Fibroblast of skin of left biceps (primary cell): ENCODE measurements at regions not wholly inside any gene's neighbourhood (a gene's known extent, or its start where the extent isn't known, plus 50 kb on each side); places are given as distances from the start of the nearest gene placed in this dataset.

Source experiments
- DNase-seq, 2 experiments: peaks; one replicate each; pipeline ENCODE4 v3.0.0-alpha.2; 2013; ENCODE audit warnings: low read depth in 2 of 2

DNA sequence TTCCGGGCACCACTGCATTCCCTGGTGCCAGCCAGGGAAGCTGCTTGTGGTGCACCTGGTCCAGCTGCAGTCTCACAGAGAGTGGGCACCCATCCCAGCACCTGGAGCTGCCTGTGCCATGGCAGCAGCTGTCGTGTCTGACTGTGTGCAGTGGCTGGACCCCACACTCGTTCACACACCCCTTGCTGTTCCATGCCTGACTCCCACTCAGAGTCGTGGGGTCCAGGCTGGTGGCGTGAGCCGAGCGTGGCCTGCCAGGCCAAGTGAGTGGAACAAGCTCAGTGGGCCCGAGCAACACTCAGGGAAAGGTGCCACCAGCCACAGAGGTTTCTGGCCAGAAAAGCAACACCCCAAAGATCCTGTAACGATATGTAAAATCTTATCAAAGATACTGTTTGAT is 97.2 kb upstream of the KCNK1 start:
- DNase-seq: no peak

DNA sequence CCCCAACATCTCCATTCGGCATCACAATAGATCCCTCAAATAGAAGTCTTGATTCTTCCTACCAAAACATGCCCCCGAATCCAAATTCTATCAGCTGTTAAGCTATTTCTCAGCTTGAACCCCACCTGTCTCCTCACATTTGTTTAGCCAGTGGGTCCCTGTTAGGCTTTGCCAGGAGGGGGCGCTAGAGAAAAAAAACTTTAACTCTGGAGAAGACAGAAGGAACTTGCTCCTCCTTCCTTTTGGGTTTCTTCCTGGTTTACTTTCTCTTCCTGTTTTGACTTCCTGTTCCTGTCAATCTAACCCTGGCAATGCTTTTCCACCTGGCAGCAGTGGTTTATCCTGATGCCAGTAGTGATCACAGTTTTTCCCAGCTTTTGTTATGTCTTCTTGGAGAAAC is 95.6 kb upstream of the KCNK1 start:
- DNase-seq: no peak

DNA sequence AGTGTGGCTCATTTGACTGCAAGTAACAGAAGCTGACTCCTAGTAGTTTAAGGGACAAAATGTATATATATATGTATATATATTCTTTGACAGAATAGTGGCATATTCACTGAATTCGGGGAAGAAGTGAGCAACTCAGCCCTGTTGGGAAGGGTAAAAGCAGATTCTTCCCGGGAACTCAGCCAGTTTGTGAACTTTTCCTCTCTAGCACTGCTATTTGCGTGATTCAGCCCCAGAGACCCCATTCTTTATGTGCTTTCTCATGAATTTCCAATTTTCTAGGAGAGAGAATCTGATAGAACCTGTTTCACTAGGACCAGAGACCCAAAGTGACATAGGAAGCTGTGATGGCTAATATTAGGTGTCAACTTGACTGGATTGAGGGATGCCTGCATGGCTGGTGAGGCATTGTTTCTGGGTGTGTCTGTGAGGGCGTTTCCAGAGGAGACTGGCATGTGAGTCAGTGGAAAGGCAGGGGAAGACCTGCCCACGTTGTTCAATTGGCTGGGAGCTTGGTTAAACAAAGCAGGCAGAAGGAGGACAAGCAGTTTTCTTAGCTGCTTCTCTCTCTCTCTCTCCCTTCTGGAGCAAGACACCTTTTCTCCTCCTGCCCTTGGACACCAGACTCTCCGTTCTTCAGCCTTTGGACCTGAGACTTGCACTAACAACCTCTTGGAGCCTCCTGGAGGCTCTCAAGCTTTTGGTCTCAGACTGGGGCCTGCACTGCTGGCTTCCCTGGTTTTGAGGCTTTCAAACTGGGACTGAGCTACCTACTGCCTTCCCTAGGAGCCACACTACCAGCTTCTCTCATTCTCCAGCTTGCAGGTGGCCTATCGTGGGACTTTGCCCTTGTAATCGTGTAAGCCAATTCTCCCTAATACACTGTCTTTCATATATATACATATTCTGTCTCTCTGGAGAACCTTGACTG is 93.4 kb upstream of the KCNK1 start:
- DNase-seq: no peak

DNA sequence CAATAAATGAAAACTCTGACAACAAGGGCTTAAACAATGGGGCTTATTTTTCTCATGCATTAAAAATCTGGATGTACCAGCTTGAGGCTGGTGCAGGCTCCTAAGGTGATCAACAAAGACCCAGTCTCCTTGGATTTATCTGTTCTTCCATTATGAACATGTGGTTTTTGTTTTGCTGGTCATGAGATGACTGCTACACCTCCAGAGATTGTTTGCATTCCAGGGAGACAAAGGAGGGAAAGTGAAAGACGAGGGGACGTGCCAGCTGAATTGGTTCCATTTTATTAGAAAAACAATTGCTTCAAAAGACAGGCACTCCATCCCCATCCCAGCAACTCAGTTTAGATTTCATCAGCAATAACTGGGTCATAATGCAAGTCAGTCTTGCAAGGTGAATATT is 90.9 kb upstream of the KCNK1 start:
- no peak for DNase-seq

DNA sequence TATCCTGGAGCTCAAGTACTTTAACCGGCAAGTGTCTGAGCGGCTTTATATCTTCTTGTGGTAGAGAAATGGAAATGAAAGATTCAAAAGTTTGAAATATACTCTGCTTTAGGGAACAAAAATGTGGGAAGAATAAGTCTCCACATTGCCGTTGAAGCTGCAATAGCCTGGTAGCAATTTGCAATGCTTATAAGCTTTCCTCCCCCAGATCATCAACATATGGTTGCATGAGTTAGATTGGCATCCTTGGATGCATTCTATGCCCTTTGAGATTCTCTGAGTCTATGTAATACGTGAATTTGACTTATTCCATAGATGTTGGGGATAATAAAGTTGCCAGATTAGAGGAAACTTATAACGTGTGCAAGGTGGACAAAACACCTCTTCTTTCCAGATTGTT is 86.1 kb upstream of the KCNK1 start:
- no peak for DNase-seq

DNA sequence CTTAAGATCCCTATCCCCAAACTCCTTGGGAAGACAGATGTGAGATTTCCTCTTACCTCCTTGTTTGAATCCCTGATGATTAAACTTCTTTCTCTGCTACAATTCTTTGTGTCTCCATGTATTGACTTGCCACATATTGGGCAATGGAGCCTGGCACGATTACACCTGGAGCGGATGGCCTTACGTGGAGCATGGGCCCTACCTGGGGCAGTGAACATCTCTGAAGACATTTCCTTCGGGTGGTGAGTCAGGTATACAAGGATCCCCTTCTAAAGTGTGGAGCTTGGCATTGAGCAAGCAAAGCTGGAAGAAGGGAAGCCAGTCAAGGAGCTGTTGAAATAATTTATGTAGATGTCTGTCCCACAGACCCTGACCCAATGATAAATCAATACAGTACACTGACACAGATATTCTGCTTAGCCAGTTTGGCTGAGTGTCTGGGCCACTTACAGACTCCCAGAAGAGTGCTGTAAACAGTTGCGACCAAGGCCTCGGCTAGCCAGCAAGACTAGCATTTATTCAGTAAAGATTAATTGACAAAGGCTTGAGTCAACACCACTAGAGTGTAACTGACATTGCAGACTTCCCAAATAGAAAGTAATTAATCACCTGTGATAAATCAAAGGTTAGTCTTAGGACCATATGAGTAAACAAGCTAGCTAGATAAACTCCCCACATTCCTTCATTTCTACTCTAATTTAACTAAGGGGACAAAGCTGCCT is 83.1 kb upstream of the KCNK1 start:
- DNase-seq: no peak

DNA sequence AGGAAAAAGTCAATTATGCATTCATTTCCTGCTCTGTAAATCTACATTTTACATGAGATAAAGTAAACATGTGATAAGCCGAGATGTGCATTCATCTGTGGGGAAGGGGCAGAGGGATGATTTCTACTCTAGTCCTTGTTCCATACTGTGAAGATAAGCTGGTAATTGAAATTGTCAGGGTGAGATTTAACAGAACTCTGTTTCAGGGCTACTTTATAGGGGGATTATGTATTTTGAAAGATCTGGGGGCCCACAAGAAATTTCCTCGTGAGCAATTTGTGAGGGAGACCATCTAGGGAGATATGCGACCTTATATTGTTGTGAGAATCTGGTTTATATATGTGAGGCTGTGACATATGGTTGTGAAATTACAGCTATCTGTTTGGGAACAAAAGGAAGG is 73.1 kb upstream of the KCNK1 start:
- no peak for DNase-seq

DNA sequence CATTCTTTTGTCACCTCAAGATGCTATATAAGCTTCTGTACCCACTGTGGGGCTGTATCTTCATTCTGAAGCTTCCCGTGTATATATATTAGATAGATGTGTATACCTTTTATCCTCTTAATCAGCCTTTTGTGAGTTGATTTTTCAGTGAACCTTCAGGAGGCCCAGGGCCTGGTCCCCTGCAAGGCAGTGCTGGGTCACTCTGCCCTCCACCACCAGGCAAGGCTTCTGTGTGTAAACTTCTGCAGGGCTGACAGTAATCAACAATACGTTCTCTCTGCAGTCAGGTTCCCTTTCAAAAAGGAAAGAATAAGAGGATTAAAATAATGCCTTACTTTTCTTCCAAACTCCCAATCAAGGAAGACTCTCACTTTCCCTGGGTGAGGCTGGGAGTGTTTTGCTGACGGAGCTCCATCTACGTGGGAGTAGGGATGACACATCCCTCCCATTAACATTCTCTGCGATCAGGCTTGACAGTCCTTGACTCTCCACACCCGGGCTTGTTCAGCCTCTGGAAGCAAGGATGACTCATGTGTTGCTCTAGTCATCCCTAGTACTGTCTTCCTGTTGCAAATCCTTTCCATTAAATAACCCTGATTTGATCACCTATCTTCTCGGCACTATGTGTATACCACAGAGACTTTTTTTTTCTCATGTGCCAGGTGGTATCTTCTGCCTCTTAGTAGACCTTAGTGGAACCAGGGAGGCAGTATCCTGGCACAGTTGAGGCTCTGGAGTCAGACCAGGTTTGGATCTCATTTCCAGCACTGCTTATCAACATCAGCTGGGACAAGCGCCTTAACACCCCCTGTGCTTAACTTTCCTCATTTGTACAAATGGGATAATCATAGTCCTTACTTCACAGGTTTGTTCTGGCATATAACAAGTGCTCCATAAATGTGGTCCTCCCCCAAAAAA is 70.3 kb upstream of the KCNK1 start:
- peak; percentile 72 to 74 for DNase-seq

DNA sequence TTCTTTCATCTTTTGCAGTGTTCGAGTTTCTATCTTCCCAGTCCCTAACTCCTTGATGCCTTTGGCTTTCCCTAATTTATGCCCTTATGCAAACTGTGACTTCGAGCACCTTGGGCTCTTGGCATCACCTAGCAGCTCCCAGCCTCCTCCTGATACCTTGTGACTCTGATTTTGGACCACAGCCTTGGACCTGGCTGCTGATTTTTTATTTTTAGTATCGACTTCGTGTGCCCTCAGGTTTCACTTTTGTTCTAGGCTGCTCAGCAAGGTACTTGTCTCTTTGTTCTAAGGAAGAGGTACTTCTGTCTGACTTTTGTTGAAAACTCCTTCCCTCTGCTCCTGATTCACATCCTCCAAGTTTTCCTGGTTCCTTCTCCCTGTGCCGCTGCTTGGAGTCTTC is 69.6 kb upstream of the KCNK1 start:
- no peak for DNase-seq

DNA sequence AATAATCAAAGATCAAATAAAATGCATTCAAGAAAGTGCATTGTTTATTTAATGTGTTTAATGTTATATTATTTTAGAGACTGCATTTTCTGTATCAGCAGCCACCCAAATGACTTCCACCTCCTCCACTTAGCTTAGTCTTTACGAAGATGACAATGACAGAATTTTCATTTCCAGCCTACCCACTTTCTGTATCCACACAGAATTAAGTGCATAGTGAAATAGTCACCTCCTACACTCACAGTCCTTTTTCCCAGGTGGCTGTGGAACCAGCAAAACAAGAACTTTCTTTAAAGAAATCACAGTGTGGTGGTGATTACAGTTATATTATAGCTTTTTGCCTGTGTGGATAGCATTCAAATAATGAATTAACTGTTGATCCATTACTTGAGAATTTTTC is 66.2 kb upstream of the KCNK1 start:
- DNase-seq: no peak

DNA sequence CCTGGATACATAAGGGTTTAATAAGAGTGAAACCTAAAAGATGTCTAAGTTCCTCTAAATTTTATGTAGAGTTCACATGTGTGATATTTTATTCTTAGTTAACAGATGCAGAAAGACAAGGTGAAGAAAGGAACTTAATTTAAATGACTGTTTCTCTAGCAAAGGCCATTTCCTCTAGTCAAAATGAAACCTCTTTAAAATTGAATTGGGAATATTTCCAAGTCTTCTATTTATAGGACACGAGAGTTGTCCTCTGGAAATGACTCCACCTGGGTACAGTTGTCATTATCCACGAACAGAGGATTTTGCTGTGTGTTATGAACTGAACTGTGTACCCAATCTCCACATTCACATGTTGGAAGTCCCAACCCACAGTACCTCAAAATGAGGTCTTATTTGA is 64.5 kb upstream of the KCNK1 start:
- no peak for DNase-seq

DNA sequence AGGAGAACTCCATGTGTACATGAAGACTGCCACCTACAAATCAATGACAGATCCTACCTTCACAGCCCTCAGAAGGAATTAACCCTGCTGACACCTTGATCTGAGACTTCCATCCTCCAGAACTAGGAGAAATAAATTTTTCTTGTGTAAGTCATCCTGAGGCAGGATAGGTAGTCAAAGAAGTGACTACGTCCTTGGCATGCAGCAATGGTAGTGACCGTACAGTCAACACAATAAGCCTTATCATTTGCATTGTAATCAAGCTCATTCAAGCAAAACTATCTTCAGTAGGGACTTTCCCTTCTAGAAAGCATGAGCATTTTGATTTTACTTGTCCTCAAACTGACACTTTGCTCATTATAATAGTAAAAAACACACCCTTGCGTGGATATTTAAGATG is 64.0 kb upstream of the KCNK1 start:
- DNase-seq: no peak

DNA sequence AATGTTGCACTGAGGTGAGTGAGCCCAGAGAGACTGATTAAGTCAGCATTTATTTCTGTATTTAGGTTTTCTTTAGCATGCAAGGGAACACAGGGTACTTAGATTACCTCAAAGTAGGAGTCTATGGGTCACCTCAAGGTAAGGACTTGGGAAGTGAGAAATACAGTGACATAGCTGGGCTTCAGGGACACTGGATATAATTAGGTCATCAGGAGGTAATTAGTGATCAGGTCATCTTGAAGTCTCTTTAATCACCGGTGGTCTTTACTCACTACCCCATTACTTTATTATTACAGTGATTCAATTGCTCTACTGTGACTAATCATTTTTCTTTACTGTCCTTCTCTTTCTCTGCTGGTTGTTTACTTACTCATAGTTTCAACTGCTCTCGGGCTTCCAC is 59.9 kb upstream of the KCNK1 start:
- DNase-seq: no peak

DNA sequence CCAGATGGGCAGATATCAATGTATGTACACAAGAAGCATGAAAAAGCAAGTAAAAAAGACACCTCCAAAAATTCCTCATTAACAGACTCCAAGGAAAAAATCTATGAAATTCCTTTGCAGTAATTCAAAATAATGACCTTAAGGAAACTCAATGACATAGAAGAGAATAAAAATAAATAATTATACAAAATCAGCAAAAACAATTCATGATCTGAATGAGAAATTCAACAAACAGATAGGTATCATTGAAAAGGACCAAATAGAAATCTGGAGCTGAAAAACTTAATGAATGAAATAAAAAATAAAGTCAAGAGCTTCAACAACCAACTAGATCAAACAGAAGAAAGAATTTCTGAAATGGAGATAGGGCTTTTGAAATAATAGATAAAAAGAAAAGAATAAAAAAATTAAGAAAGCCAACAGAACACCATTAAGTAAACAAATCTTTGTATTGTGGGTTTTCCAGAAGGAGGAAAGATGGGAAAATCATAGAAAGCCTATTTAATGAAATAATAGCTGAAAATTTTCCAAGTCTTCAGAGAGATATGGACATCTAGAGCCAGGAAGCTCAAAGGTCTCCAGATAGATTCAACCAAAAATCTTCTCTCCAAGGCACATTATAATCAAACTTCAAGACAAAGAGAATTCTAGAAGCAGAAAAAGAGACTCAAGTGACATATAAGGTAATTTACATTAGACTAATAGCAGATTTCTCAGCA is 52.0 kb upstream of the KCNK1 start:
- no peak for DNase-seq
